ENCODE measurements at regions not wholly inside any gene's neighbourhood (a gene's known extent, or its start where the extent isn't known, plus 50 kb on each side); places are given as distances from the start of the nearest gene placed in this dataset.
A peak's percentile ranks its signal among the peaks of the same experiment; 100 is the strongest.
"Not testable (repeated sequence)": the region's sequence is repeated elsewhere in the genome, so short reads cannot be mapped to it uniquely, and the experiment has no call there.

DNA sequence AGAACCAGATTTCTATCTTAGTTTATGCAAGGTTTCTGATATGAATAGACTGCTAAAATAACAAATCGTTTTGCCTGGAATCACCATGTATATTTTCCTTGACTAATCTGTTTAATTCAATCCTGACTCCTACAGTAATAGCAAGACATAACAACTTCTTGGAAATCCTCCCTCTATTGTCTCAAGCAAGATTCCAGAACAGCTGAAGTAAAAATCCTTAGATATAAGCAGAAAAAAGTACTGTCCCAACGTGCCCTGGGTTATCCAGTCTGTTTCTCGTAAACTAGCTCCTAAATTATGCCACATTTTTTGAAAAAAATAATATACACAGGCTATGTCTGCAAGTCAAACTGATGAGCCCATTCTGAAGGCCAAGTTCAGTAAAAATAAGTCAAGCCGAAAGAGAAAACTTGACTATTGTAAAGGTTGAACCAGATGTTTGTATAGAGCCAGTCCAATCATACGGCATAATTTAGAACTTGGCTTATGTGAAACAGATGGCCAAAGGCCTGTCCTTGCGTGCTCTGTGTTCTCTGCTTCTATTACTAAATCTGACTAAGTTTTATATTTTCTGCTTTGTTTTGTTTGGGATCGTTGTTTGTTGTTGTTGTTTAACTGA is 341.6 kb upstream of the NRSN1 start:
- no peaks in the 10 kb centered on the region for H3K27me3 ChIP-seq
- no peaks in the 10 kb centered on the region for H3K4me1 ChIP-seq
- H3K9me3 ChIP-seq, result no peaks in the 10 kb centered on the region
- no peaks in the 10 kb centered on the region for H3K36me3 ChIP-seq
- peak overlapping the region in 1 of 2 donors; percentile 6 for H3K27ac ChIP-seq
- DNase-seq (ENCODE audit: low spot score), result no peak
- no peak overlapping the region for H3K4me3 ChIP-seq
- TF ChIP-seq, protein P1, sequence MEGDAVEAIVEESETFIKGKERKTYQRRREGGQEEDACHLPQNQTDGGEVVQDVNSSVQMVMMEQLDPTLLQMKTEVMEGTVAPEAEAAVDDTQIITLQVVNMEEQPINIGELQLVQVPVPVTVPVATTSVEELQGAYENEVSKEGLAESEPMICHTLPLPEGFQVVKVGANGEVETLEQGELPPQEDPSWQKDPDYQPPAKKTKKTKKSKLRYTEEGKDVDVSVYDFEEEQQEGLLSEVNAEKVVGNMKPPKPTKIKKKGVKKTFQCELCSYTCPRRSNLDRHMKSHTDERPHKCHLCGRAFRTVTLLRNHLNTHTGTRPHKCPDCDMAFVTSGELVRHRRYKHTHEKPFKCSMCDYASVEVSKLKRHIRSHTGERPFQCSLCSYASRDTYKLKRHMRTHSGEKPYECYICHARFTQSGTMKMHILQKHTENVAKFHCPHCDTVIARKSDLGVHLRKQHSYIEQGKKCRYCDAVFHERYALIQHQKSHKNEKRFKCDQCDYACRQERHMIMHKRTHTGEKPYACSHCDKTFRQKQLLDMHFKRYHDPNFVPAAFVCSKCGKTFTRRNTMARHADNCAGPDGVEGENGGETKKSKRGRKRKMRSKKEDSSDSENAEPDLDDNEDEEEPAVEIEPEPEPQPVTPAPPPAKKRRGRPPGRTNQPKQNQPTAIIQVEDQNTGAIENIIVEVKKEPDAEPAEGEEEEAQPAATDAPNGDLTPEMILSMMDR (IDR thresholded peaks at IDR 0.05), result no peak

DNA sequence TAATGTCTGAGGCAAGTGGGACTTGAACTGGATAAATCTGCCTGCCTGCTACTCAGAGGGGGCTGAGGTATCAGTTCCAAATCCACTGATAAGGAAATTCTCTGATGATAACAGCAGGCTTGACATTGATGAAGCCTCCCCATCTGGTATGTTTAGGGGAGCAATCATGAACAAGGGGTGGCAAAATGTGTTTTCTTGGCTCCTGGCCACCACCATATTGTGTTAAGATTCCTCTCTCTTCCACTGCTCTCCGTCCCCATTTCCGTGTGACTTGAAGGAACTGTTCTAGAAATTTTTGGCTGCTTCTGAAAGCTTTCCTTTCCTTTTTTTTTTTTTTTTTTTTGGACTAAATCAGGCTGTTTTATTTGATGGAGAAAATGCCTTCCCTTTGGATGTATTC is 335.3 kb upstream of the NRSN1 start:
- H3K4me3 ChIP-seq, result no peak overlapping the region
- DNase-seq (ENCODE audit: low spot score), result no peak
- no peak overlapping the region for H3K27ac ChIP-seq
- TF ChIP-seq, protein P1 (IDR thresholded peaks at IDR 0.05), result no peak
- H3K9me3 ChIP-seq, result no peaks in the 10 kb centered on the region
- H3K27me3 ChIP-seq, result no peaks in the 10 kb centered on the region
- H3K36me3 ChIP-seq, result no peaks in the 10 kb centered on the region
- no peaks in the 10 kb centered on the region for H3K4me1 ChIP-seq

DNA sequence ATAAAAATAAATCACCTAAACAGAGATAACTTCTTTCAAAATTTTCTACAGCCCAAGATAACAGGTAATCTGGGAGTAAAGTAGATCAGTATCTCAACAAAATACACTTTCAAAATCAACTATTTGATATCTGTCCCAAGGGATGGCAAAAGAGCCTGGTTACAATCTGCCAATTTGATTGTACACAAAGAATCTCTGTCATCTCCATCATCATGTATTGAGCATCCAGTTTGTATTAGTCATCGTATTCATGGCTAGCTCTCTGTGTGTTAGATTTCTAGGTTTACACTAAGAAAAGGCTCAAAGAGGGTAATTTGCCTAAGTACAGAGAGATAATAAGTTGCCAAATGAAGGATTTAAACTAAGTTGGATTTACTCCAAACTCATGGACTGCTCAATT is 329.0 kb upstream of the NRSN1 start:
- Histone ChIP-seq H3K9me3 (no peaks in the 10 kb centered on the region), H3K27me3 (no peaks in the 10 kb centered on the region), H3K27ac (no peak overlapping the region), H3K36me3 (no peaks in the 10 kb centered on the region), H3K4me3 (no peak overlapping the region), H3K4me1 (no peaks in the 10 kb centered on the region)
- no peak for DNase-seq (ENCODE audit: low spot score)
- TF ChIP-seq, protein P1 (IDR thresholded peaks at IDR 0.05), result no peak

DNA sequence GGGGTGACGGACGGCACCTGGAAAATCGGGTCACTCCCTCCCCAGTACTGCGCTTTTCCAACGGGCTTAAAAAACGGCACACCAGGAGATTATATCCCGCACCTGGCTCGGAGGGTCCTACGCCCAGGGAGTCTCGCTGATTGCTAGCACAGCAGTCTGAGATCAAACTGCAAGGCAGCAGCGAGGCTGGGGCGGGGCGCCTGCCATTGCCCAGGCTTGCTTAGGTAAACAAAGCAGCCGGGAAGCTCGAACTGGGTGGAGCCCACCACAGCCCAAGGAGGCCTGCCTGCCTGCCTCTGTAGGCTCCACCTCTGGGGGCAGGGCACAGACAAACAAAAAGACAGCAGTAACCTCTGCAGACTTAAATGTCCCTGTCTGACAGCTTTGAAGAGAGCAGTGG is 321.7 kb upstream of the NRSN1 start:
- H3K27ac ChIP-seq; H3K36me3 ChIP-seq; H3K9me3 ChIP-seq; H3K27me3 ChIP-seq; DNase-seq (ENCODE audit: low spot score); H3K4me1 ChIP-seq; H3K4me3 ChIP-seq: not testable (repeated sequence)

DNA sequence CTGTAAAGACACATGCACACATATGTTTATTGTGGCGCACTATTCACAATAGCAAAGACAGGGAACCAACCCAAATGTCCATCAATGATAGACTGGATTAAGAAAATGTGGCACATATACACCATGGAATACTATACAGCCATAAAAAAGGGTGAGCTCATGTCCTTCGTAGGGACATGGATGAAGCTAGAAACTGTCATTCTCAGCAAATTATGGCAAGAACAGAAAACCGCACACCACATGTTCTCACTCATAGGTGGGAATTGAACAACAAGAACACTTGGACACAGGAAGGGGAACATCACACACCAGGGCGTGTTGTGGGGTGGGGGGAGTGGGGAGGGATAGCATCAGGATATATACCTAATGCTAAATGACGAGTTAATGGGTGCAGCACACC is 304.9 kb upstream of the NRSN1 start:
- not testable (repeated sequence) for H3K4me3 ChIP-seq

DNA sequence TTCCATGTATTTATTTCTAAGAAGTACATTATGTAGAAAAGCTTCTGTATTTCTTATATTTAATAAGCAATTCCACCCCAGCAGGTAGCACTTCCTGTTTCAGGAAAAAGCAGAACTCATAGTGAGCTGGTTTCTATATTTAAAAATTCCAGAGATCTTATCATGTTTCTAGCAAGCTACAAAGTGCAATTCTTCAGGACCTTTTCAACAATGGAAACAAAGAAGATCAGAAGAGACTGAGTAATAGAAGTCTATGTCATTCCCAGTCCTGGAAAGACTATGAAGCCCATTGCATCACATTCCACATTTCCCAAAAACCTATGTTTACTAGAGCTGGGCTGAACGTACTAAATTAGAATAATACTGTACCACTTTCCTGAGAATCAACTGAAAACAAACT is 302.6 kb upstream of the NRSN1 start:
- H3K36me3 ChIP-seq, result no peaks in the 10 kb centered on the region
- TF ChIP-seq, protein P1 (IDR thresholded peaks at IDR 0.05), result no peak
- no peaks in the 10 kb centered on the region for H3K27me3 ChIP-seq
- H3K27ac ChIP-seq, result no peak overlapping the region
- H3K4me3 ChIP-seq, result no peak overlapping the region
- no peak for DNase-seq (ENCODE audit: low spot score)
- no peaks in the 10 kb centered on the region for H3K4me1 ChIP-seq
- H3K9me3 ChIP-seq, result peaks cover 0 to 4% of the 10 kb centered on the region in 2 donors

More for the DNA sequence above, 304.9 kb upstream of the NRSN1 start:
- H3K4me1 ChIP-seq; DNase-seq (ENCODE audit: low spot score); H3K9me3 ChIP-seq; H3K27me3 ChIP-seq; H3K36me3 ChIP-seq; H3K27ac ChIP-seq: not testable (repeated sequence)

DNA sequence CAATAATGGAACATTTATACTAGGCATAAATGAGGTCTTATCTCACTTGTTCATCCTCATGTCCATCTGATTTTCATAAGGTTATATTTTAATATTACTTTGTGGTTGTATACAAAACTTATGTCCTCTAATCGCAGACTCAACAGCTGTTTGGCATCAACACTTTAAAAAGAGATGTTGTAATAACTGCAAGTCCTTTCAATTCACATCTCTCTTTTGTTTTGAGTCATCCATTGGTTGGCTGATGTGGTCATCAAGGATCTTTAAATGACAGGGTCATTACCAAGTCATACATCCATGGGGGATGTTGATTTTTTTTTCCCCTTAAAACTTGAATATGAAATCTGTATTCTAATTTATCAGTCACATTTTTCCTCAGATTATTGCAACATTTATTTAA is 299.4 kb upstream of the NRSN1 start:
- TF ChIP-seq, protein P1 (IDR thresholded peaks at IDR 0.05), result no peak
- H3K27ac ChIP-seq, result no peak overlapping the region
- H3K4me3 ChIP-seq, result no peak overlapping the region
- H3K4me1 ChIP-seq, result no peaks in the 10 kb centered on the region
- H3K36me3 ChIP-seq, result no peaks in the 10 kb centered on the region
- H3K9me3 ChIP-seq, result no peaks in the 10 kb centered on the region
- no peak for DNase-seq (ENCODE audit: low spot score)
- no peaks in the 10 kb centered on the region for H3K27me3 ChIP-seq

Data from right atrium auricular region (tissue), 2 donors.